ENCODE measurements at regions not wholly inside any gene's neighbourhood (a gene's known extent, or its start where the extent isn't known, plus 50 kb on each side); places are given as distances from the start of the nearest gene placed in this dataset.
"Not testable (repeated sequence)": the region's sequence is repeated elsewhere in the genome, so short reads cannot be mapped to it uniquely, and the experiment has no call there.

DNA sequence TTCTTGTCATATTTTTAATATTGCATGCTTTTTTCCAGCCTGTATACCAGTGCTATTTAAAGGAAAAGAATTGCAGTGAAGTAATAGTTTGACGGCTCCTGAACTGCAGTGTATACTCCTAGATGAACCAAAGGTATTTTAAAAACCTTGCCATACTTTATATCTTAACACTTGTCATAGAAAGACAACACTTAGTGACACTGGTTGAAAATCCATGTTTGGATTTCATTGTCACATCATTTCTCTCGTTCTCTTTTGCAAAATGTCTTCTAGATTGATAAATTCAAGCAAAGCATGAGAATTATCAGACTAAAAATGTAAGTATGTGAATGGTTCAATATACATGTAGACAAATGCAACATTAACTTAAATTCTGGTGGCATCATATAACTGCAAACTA lies 1293.9 kb downstream of the PCDH9 start:
- DNase-seq, result no peak

DNA sequence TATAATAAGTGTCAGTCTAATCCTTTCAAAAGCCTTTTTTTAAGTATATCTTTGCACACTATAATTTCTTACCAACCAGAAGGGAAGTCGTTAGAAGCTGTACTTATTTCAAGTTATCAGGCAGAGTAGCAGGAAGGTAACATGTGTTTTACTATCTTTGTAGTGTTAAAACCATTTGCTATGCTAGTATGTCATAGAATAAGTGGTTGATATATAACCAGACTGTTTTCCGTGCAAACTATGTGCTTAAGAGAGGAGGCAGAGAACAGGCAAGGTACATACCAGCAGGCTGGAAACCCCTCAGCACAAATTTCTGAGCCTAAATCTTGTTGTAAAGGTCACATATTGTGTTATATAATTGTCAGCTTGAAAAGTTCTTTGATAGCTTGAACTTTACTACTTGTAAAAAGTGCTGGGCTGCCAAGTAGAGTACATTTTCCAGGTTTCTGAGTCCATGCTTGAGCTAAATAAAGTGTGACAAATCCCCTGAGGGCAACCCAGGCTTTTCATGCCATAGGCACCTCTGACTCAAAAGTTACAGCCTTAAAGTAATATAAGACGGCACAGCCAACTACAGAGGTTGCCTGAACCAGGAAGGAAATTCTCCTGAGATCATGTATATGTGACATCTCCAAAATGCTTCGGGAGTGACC lies 1297.4 kb downstream of the PCDH9 start:
- DNase-seq, result no peak

- DNase-seq, result no peak
These were observed 1298.1 kb downstream of the PCDH9 start for GRCh38 chr13:65932013-65932412.

DNA sequence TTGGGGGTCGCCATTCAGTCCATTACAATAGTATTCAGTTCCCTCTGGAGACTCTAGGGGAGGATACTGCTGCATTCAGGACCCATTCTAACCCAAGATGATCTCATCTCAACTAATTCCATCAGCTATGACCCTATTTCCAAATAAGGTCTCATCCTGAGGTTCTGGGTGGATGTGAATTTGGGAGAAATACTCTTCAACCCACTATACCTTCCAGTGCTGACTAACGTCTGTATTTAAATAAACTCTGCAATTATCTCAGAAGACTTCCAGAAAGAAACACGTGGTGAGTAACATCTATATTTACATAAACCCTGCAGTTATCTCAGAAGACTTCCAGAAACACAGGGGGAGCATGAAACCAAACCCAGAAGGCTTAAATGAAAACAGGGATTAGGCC lies 1300.7 kb downstream of the PCDH9 start:
- DNase-seq, result no peak

DNA sequence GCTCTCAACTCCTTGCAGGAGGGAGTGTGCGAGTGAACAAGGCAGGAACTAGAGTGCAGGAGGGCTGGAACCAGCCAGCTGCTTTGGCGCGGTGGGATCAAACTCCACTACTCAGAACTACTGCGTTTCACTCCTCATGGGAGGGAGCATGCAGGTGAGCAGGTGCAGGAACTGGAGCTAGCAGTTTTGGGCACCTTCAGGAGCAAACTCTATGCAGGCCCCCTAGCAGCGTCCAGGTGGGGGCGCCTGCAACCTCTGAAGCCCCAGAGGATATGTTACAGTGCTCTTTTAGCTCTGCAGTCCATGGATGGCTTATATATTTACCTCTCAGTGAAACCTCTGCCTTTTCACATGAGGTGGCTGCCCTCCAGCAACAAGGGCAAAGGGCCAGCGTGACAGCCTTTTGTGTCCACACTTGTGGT lies 1303.4 kb downstream of the PCDH9 start:
- DNase-seq, result peak in 1 of 2 experiments; percentile 6

GRCh38 chr13:65922846-65923245 lies 1307.3 kb downstream of the PCDH9 start:
- not testable (repeated sequence) for DNase-seq

DNA sequence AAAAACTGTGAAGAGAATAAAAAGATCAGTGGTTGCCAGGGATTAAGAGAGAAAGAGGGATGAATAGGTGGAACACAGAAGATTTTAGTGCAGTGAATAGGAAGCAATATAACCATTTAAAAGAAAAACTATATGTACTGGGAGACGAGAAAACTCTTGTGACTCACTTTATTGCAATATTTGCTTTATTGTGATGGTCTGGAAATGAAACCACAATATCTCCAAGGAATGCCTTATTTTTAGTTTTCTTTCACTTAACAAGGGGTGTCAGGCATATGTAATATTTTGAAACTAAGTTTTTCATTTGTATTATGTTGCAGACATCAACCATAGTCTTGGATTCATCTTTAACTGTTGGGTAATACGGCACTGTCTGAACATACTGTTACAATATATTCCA lies 1308.2 kb downstream of the PCDH9 start:
- DNase-seq, result no peak

DNA sequence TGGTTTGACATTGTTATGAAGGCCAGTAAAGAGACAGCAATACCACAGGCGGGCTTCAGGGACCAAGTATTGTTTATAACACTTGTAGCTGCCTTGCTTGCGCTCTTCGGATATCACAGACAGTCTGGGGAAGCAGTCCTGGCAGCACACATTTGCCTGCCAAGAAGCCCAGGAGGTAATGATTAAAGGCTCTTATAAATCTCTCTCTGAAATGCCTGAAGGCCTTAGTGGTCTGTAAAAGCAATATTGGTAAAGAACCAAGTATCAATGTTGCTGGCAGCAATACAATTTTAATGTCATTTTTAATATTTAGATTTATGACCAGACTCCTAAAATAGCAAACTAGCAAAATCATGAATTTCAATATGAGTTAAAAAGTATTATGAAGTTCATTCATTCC lies 1312.4 kb downstream of the PCDH9 start:
- DNase-seq, result no peak

- no peak for DNase-seq
These were observed 1314.9 kb downstream of the PCDH9 start for GRCh38 chr13:65915195-65915594.

DNA sequence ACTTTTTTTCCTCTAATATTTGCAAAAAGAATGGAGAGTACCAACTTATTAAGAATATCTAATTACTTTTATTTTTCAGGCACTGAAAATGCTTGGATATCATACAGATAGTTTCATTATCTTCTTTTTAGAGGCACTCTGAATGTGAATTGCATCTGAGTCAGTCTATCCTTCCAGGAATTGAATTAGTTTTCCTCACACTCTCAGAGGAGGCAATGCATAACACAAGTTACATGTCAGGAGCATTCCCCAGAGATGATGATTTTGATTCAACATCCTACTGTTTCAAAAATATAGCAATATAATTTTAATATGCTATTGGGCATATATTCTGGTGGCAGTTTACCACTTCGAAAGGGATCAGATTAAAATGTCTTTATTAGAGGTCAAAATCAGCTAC lies 1315.4 kb downstream of the PCDH9 start:
- DNase-seq, result no peak

- no peak for DNase-seq
These were observed 1317.0 kb downstream of the PCDH9 start for GRCh38 chr13:65913173-65913572.

DNA sequence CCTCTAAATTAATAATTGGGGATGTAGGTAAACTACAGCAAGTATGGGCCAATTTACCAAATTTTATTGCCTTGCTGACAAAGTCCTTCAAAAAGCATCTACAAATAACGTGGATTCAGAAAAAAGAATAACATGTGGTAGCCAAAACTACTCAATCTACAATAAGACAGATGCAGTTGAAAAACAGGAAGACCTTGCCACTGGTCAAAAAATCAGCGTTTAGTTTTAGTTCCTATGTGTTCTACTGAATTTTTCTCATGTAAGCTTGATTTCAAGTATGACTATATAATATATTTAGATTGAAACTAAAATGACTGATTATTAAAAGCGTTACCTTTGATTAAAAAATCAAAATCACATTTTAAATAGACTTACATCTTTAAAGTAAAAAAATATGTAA lies 1317.6 kb downstream of the PCDH9 start:
- DNase-seq, result no peak

DNA sequence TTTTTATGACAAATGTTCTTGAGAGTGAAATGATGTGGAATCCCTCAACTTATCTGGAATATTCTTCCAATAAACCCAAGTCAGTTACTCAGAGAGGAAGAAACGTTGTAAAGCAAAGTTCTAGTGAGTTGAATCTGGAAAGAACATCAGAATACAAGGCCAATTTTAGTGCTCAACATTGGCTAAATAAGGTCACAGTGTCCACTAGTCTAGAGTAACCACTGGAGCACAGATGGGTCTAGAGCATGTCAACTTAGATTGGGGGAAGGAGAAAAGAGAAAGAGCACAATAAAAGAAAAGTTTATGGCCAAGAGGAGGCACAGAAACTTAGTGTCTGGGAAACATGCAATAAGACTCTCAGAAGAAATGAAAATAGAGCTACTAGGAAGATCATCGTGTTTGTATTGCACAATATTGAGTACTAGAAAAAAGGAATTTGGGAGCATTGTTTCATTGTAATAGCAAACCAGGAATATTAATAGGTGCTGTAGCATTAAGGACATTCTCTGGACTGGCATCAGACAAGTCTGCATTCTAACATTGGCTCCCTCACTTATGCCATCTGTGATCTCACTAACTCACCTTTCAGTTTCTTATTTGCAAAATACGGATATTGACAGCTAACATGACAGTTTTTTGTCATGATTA lies 1318.5 kb downstream of the PCDH9 start:
- no peak for DNase-seq

- no peak for DNase-seq
These were observed 1320.6 kb downstream of the PCDH9 start for GRCh38 chr13:65909501-65909900.

DNA sequence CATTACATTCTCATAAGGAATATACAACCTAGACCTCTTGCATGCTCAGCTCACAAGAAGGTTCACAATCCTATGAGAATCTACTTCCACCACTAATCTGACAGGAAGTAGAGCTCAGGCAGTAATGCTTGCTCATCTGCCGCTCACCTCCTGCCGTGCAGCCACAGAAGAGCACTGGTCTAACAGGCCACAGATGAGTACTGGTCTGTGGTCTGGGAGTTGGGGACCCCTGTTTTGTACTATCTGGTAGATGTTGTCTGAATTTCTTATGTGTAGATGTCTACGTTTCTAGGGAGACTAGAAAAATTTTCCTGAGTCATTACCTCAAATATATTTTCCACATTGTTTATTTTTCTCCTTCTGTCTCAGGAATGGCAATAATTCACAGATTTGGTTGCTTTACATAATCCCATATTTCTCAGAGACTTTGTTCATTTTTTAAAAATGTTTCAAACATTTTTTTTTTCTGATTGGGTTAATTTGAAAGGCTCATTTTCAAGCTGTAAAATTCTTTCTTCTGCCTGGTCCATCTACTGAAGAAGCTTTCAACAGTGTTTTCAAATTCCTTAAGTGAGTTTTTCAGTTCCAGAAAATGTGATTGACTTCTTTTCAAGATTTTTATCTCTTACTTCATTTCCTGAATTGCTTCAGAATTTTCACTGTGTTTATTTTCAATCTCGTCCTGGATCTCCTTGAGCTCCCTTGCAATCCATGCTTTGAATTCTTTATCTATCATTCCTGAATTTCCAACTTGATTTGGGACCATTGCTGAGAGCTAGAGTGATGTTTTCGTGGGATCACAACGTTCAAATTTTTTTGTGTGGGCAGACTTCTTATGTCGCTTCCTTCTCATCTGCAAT lies 1322.2 kb downstream of the PCDH9 start:
- no peak for DNase-seq

GRCh38 chr13:65901723-65902122 lies 1328.4 kb downstream of the PCDH9 start:
- DNase-seq, result no peak

- no peak for DNase-seq
These were observed 1336.1 kb downstream of the PCDH9 start for GRCh38 chr13:65894049-65894448.

DNA sequence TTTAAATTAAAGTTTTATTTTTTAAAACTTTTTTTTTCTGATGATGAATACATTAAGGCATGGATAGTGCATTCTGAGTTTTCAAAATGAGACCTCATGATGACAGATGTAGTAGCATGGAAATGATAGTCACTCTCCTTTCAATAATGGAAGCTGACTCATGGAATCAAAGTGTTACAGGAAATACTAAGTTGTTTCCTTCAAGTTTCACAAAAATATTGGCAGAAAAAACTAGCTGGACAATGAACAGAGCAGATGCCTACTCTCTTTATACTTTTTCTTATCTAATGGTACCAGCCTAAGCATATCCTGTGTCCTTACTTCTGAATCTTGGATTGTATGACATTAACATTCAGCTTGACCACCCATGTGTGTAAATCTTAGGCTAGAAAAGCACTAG lies 1337.3 kb downstream of the PCDH9 start:
- DNase-seq, result no peak

- no peak for DNase-seq
These were observed 1340.8 kb downstream of the PCDH9 start for GRCh38 chr13:65889368-65889767.

GRCh38 chr13:65882810-65883209 lies 1347.3 kb downstream of the PCDH9 start:
- no peak for DNase-seq

- no peak for DNase-seq
These were observed 1348.5 kb downstream of the PCDH9 start for GRCh38 chr13:65881561-65882155.

- no peak for DNase-seq
These were observed 1355.1 kb downstream of the PCDH9 start for GRCh38 chr13:65875031-65875430.

DNA sequence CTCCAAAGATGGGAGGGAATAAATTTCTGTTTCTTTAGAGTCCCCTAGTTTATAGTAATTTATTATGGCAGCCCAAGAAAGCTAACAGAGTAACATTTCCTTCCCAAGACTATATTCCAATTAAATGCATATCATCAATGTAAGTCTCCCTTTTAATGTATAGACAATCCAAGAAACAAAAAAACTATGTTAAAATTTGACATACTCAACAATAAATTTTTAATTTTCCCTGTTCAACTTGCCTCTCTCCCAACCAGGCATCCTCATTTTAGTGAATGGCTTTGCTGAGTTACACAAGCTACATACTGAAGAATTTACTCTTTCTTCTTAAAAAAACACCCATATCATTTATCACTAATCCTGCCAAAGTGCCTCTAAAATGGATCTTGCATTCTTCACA lies 1357.7 kb downstream of the PCDH9 start:
- no peak for DNase-seq

- DNase-seq, result no peak
These were observed 1361.3 kb downstream of the PCDH9 start for GRCh38 chr13:65868884-65869283.

Measured in NCI-H2081 (cell line).